ENCODE measurements at regions not wholly inside any gene's neighbourhood (a gene's known extent, or its start where the extent isn't known, plus 50 kb on each side); places are given as distances from the start of the nearest gene placed in this dataset.

DNA sequence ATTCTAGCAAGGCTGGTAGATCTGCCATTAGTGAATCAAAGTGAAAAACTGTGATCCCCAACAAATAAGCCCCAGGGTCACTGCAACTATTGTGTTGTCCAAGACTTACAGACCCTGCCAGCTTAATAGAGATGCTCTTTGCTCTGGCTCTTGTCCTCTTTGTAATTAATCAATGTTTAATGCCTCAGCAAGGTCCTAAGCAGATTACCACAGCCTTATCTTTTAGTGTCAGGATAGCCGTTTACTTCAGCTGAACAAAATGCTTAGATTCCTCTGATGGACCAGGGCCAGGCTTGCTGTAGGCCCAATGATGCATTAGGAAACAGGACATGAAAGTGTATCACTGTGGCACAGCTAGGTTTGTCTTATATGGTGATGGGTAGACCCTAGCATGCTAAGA is 353.3 kb downstream of the HACE1 start:
- Histone ChIP-seq H3K9me3 (ENCODE audit: control insufficient read depth, low read length) (no peaks in the 10 kb centered on the region), H3K4me3 (ENCODE audit: low read length) (no peak overlapping the region), H3K4me1 (ENCODE audit: control insufficient read depth, insufficient read depth, low read length) (peaks cover 3% of the 10 kb centered on the region), H3K9ac (ENCODE audit: extremely low read depth, low read length, poor library complexity, severe bottlenecking) (no peak overlapping the region), H3K27me3 (ENCODE audit: control insufficient read depth, insufficient read depth, low read length, poor library complexity, severe bottlenecking) (peaks cover 12% of the 10 kb centered on the region), H3K36me3 (ENCODE audit: control insufficient read depth, insufficient read depth, low read length) (no peaks in the 10 kb centered on the region), H3K27ac (ENCODE audit: low read depth, low read length) (no peak overlapping the region)
- Mint-ChIP-seq H3K27ac (no peak overlapping the region), H3K4me1 (no peaks in the 10 kb centered on the region), H3K27me3 (ENCODE audit: insufficient read depth) (no peaks in the 10 kb centered on the region), H3K36me3 (ENCODE audit: low read depth) (no peaks in the 10 kb centered on the region), H3K4me3 (no peak overlapping the region), H3K9me3 (no peaks in the 10 kb centered on the region)
- no peak for DNase-seq
- TF ChIP-seq, protein P1, sequence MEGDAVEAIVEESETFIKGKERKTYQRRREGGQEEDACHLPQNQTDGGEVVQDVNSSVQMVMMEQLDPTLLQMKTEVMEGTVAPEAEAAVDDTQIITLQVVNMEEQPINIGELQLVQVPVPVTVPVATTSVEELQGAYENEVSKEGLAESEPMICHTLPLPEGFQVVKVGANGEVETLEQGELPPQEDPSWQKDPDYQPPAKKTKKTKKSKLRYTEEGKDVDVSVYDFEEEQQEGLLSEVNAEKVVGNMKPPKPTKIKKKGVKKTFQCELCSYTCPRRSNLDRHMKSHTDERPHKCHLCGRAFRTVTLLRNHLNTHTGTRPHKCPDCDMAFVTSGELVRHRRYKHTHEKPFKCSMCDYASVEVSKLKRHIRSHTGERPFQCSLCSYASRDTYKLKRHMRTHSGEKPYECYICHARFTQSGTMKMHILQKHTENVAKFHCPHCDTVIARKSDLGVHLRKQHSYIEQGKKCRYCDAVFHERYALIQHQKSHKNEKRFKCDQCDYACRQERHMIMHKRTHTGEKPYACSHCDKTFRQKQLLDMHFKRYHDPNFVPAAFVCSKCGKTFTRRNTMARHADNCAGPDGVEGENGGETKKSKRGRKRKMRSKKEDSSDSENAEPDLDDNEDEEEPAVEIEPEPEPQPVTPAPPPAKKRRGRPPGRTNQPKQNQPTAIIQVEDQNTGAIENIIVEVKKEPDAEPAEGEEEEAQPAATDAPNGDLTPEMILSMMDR (conservative IDR thresholded peaks at IDR 0.05): no peak
- 75 to 83% methylated on average over 1 of the region's 1 CpG for WGBS, 2 experiments (ENCODE audit: insufficient coverage in 1 of 2, insufficient read length in 1 of 2)

DNA sequence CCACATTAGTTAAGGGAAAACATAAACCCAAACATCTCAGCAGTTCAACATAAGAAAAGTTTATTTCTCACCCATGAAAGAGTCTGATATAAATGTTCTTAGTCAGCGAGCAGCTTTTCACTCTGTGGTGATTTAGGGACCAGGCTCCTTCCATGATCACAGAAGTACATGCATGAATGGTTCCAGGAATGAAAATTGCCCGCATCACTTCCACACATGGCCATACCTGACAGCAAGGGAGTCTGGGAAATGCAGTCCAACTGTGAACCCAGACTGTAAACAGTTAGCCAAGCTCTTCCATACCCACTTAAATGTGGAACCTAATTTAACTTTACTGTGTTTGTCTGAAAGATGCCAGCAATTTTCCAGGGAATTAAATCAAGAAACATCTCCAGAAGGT is 353.9 kb downstream of the HACE1 start:
- H3K27ac Mint-ChIP-seq: no peak overlapping the region
- TF ChIP-seq, protein P1 (conservative IDR thresholded peaks at IDR 0.05): no peak
- WGBS, 2 experiments (ENCODE audit: insufficient coverage in 1 of 2, insufficient read length in 1 of 2): 92 to 100% methylated on average over 1 to 2 of the region's 2 CpGs
- H3K27ac ChIP-seq (ENCODE audit: low read depth, low read length): no peak overlapping the region
- no peak overlapping the region for H3K4me3 Mint-ChIP-seq
- H3K9me3 ChIP-seq (ENCODE audit: control insufficient read depth, low read length): no peaks in the 10 kb centered on the region
- H3K27me3 ChIP-seq (ENCODE audit: control insufficient read depth, insufficient read depth, low read length, poor library complexity, severe bottlenecking): peaks cover 12% of the 10 kb centered on the region
- peaks cover 3% of the 10 kb centered on the region for H3K4me1 ChIP-seq (ENCODE audit: control insufficient read depth, insufficient read depth, low read length)
- no peaks in the 10 kb centered on the region for H3K9me3 Mint-ChIP-seq
- H3K4me1 Mint-ChIP-seq: no peaks in the 10 kb centered on the region
- DNase-seq: no peak
- no peak overlapping the region for H3K4me3 ChIP-seq (ENCODE audit: low read length)
- no peaks in the 10 kb centered on the region for H3K36me3 Mint-ChIP-seq (ENCODE audit: low read depth)
- H3K27me3 Mint-ChIP-seq (ENCODE audit: insufficient read depth): no peaks in the 10 kb centered on the region
- no peak overlapping the region for H3K9ac ChIP-seq (ENCODE audit: extremely low read depth, low read length, poor library complexity, severe bottlenecking)
- H3K36me3 ChIP-seq (ENCODE audit: control insufficient read depth, insufficient read depth, low read length): no peaks in the 10 kb centered on the region

DNA sequence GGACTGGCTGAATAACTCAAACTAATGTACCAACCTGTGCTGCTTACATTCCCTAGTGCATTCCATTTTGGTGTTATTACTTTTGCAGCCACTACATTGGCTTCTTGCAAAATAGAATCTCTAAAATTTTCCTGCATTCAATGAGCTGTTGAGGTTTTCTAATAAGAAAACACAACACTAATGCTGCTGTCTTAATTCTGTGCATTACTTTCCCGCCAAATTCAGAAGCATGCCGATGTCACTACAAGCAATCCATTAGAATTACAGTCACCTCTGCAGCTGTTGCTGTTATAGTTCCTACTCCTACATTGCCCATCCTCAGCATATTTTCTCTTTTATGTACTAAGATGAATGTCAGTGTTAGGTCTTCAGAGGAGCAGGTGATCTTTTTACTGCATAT is 359.5 kb downstream of the HACE1 start:
- no peaks in the 10 kb centered on the region for H3K4me1 ChIP-seq (ENCODE audit: control insufficient read depth, insufficient read depth, low read length)
- no peaks in the 10 kb centered on the region for H3K36me3 Mint-ChIP-seq (ENCODE audit: low read depth)
- H3K27ac Mint-ChIP-seq: no peak overlapping the region
- TF ChIP-seq, protein P1 (conservative IDR thresholded peaks at IDR 0.05): no peak
- WGBS, 2 experiments (ENCODE audit: insufficient coverage in 1 of 2, insufficient read length in 1 of 2): 97% methylated on average over 2 of the region's 2 CpGs; no CpG with 5 or more reads in 1 of the 2 experiments
- no peak overlapping the region for H3K4me3 Mint-ChIP-seq
- H3K27me3 Mint-ChIP-seq (ENCODE audit: insufficient read depth): no peaks in the 10 kb centered on the region
- H3K4me1 Mint-ChIP-seq: no peaks in the 10 kb centered on the region
- no peaks in the 10 kb centered on the region for H3K27me3 ChIP-seq (ENCODE audit: control insufficient read depth, insufficient read depth, low read length, poor library complexity, severe bottlenecking)
- no peak overlapping the region for H3K9ac ChIP-seq (ENCODE audit: extremely low read depth, low read length, poor library complexity, severe bottlenecking)
- H3K9me3 ChIP-seq (ENCODE audit: control insufficient read depth, low read length): no peaks in the 10 kb centered on the region
- no peaks in the 10 kb centered on the region for H3K36me3 ChIP-seq (ENCODE audit: control insufficient read depth, insufficient read depth, low read length)
- no peak for DNase-seq
- H3K9me3 Mint-ChIP-seq: no peaks in the 10 kb centered on the region
- H3K4me3 ChIP-seq (ENCODE audit: low read length): no peak overlapping the region
- no peak overlapping the region for H3K27ac ChIP-seq (ENCODE audit: low read depth, low read length)
